Epithelial cell of proximal tubule (primary cell): ENCODE measurements at regions not wholly inside any gene's neighbourhood (a gene's known extent, or its start where the extent isn't known, plus 50 kb on each side); places are given as distances from the start of the nearest gene placed in this dataset.

Experiments used
- DNase-seq: peaks from one replicate; pipeline ENCODE4 v3.0.0-alpha.2; 2011; ENCODE audit warnings: low read depth
- H3K4me3 ChIP-seq: 2 replicates; pipeline ENCODE4 v1.5.1; 2011; ENCODE audit warnings: low read depth, mild to moderate bottlenecking, low read length
- TF ChIP-seq, protein P1 (sequence below): conservative IDR thresholded peaks from 2 replicates; pipeline ENCODE4 v1.5.1; 2012; ENCODE audit warnings: low read depth, mild to moderate bottlenecking, low read length

DNA sequence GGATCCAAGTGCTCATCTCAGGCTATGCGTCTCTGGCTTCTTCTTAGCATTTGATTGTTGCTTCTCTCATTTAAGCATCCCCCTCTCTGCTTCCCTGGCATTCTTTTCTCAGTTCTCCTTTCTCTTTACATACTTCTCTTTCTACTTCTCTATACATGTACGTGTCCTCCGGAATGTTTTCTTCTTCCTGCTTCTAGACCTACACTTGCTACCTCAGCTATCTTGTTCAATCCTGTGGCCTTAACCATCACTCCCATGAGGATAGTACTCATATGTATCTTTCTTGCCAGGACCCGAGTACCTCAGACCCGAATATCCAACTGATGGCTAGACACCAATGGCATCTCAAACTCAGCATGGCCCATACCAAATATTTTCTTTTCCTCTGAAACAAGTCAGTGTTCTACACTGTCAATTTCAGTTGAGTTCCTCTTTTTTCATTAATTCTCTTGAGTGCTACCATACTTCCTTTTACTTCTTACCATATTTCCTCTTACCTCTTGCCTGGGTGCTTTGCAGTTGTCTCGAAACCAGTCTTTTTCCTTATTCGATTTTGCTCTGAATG lies 115.1 kb upstream of the SLC38A2 start:
- TF ChIP-seq, protein P1, sequence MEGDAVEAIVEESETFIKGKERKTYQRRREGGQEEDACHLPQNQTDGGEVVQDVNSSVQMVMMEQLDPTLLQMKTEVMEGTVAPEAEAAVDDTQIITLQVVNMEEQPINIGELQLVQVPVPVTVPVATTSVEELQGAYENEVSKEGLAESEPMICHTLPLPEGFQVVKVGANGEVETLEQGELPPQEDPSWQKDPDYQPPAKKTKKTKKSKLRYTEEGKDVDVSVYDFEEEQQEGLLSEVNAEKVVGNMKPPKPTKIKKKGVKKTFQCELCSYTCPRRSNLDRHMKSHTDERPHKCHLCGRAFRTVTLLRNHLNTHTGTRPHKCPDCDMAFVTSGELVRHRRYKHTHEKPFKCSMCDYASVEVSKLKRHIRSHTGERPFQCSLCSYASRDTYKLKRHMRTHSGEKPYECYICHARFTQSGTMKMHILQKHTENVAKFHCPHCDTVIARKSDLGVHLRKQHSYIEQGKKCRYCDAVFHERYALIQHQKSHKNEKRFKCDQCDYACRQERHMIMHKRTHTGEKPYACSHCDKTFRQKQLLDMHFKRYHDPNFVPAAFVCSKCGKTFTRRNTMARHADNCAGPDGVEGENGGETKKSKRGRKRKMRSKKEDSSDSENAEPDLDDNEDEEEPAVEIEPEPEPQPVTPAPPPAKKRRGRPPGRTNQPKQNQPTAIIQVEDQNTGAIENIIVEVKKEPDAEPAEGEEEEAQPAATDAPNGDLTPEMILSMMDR: no peak

DNA sequence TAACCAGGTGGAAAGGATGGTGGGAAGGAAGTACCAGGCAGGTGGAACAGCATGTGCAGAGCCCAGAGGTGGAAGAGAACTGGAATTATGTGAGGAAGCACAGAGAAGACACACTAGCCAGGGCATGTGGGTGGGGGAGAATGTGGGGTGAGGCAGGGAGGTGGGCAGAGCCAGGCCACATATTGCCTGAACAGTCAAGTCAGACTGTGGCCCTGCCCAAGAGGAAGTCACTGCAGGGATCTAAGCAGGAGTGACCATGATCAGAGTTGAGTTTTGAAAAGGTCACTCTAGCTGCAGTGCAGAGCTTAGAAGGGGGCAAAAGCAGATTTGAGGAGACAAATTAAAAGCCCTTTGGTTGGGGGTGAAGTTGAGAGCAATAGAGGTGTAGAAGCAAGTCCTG lies 114.0 kb upstream of the SLC38A2 start:
- DNase-seq: no peak
- no peak overlapping the region for H3K4me3 ChIP-seq
- TF ChIP-seq, protein P1: no peak

More for the DNA sequence above, 115.1 kb upstream of the SLC38A2 start:
- DNase-seq: no peak
- no peak overlapping the region for H3K4me3 ChIP-seq

DNA sequence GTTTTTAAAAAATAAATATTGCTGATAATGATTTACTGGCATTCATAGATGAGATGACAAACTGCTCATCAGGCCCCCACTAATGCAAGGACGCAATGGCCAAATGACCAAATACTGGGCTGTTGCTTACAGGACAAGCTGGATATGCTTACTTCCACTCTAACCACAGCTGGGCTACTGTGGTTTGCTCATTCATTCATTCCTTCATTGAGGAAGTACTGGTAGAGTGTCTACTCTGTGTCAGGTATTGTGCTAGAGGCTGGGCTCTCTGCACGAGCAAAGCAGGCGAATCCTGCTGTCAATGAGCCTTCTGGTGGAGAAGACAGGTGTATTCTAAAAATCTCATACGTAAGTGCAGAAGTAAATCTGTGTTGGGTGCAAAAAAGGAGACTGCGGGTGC lies 113.3 kb upstream of the SLC38A2 start:
- no peak for DNase-seq
- TF ChIP-seq, protein P1: no peak
- no peak overlapping the region for H3K4me3 ChIP-seq

DNA sequence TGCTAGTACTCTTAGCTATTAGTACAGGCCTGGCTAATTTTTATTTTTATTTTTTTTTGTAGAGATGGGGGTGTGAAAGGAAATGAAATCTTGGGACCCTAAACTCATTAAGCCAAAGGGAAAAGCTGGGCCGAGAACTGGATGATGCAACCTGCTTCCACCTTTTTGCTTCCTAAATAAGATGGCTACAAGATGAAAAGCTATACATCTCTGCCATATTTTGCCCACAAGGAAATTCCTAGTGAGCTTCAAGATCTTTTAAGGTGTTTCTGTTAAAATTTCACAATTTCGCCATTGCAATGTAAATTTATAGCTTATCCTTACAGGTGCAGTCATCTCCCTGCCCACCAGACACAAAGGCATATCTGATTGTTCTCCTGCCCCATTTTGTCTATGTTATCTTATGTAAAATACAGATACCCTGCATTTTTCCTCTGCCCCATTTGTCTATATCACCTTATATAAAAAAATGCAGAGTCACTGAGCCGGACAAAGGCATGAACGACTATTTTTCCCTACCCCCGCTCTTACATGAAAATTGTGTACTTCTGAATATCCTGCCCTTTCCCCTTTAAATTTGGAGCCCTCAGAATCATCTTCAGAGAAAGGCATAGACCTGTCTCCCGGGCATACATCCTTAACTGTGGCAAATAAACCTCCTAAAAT lies 112.0 kb upstream of the SLC38A2 start:
- DNase-seq: no peak
- TF ChIP-seq, protein P1: no peak
- H3K4me3 ChIP-seq: no peak overlapping the region

DNA sequence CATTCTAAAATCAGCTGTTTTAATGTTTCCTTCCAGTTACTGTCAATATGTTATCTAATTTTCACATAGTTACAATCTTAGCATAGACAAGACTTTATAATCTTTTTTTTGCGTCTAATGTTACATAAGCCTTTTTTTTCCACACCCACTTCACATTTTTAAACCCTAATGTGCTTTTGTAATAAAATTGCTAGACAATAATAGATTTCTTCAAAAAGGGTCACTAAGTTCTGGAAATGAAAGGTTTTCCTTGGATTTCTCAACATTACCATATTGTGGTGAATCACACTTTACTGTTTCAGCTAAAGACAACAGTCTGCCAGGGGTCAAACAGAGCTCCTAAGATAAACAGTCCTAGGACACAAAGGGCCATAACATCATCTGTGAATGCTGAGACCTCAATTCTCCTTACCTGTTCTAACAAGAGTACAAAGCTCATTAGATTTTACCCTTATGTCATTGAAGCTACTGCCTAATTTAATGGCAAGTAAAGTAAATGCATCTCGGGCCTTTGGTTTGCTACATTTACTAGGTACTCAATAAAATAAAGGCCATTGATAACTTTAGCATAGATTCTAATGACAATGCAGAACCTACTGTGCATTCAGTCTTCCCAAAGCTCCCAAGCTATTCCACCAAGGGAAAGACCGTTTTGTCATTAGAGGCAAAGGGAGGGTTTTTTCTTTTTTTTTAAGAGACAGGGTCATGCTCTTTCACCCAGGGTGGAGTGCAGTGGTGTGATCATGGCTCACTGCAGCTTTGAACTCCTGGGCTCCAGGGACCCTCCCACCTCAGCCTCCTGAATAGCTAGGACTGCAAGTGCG lies 111.2 kb upstream of the SLC38A2 start:
- no peak overlapping the region for H3K4me3 ChIP-seq
- TF ChIP-seq, protein P1: no peak
- DNase-seq: no peak

DNA sequence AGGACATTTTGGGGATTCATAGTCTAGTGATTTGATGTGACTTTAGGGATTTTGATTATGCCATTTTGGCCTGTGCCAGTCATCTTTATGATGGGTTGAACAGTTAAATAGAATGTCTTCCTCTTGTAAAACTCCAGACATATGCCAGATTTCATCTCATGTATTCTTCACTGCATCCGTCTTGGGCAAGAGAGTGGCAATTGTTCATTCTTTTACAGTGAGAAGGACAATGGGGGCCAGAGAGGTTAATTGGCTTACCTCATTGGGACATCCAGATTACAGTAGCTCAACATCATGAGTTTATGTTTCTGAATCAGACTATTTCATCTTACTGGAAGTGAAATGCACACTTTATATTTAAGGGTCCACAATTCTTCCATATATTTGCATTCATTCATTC lies 108.2 kb upstream of the SLC38A2 start:
- TF ChIP-seq, protein P1: no peak
- no peak overlapping the region for H3K4me3 ChIP-seq

More for the DNA sequence above, 108.2 kb upstream of the SLC38A2 start:
- no peak for DNase-seq
